GM21447 (cell line): ENCODE measurements at regions not wholly inside any gene's neighbourhood (a gene's known extent, or its start where the extent isn't known, plus 50 kb on each side); places are given as distances from the start of the nearest gene placed in this dataset.

Source experiments
- ATAC-seq: cut with Tn5 transposase; IDR thresholded peaks from one replicate; pipeline ENCODE4 v1.9.1; 2021; ENCODE audit not compliant: unreplicated experiment

- ATAC-seq = no peak
Observed at GRCh38 chr13:91291078-91291477, 56.4 kb upstream of the MIR17HG start.

- ATAC-seq = no peak
Observed at GRCh38 chr13:91292630-91293221, 54.8 kb upstream of the MIR17HG start.

- ATAC-seq = no peak
Observed at GRCh38 chr13:91295712-91296410, 51.6 kb upstream of the MIR17HG start.

GRCh38 chr13:91297503-91297902 is 50.0 kb upstream of the MIR17HG start:
- ATAC-seq = no peak
